SK-N-SH (cell line): ENCODE measurements at regions not wholly inside any gene's neighbourhood (a gene's known extent, or its start where the extent isn't known, plus 50 kb on each side); places are given as distances from the start of the nearest gene placed in this dataset.

Source experiments
- CTCF ChIA-PET: fragments of 300-600, 350-600 bp; formaldehyde crosslinking; extraction: SDS; loops from one replicate; lab custom pipeline; 2021; lab: Yijun Ruan, JAX
- POLR2A ChIA-PET: fragments of 350-600 bp; sonication (Branson Sonifier 250); formaldehyde crosslinking; extraction: SDS; loops from one replicate; lab custom pipeline; 2020; ENCODE audit warnings: antibody characterized with exemption, inconsistent platforms; lab: Yijun Ruan, JAX
- DNase-seq: peaks from one replicate; pipeline ENCODE4 v3.0.0; 2012
- H2AFZ ChIP-seq: fragments of 200-600 bp; sonication (generic); 2 replicates; pipeline ENCODE4 v1.8.1; 2016; ENCODE audit warnings: antibody characterized with exemption, mild to moderate bottlenecking, low read depth
- H3F3A ChIP-seq: fragments of 200-600 bp; sonication (generic); replicated peaks from 2 replicates; pipeline ENCODE3; 2016; ENCODE audit warnings: antibody characterized with exemption, mild to moderate bottlenecking; ENCODE audit not compliant: insufficient read depth
- H3K27ac ChIP-seq, 2 experiments: fragments of 200-500 bp in 1 of 2; fragments of 200-600 bp in 1 of 2; sonication (Bioruptor generic) in 1 of 2; sonication (generic), shearing (Covaris generic) in 1 of 2; 2 replicates each; pipeline versions ENCODE4 v1.5.1 to v1.6.1; 2014 to 2016; ENCODE audit warnings: low read depth in 2 of 2, inconsistent platforms in 1 of 2, low read length in 1 of 2, mild to moderate bottlenecking in 1 of 2, mixed read lengths in 1 of 2
- H3K27me3 ChIP-seq: fragments of 200-600 bp; sonication (generic), shearing (Covaris generic); 2 replicates; pipeline ENCODE4 v1.6.1; 2016; ENCODE audit warnings: mixed run types; ENCODE audit not compliant: insufficient read depth
- H3K36me3 ChIP-seq, 2 experiments: fragments of 200-500 bp in 1 of 2; fragments of 200-600 bp in 1 of 2; sonication (Bioruptor generic) in 1 of 2; sonication (generic) in 1 of 2; replicated peaks in 1 of 2; 2 replicates each; pipeline versions ENCODE3 to v1.5.1; 2014 to 2016; ENCODE audit warnings: low read length in 1 of 2, mild to moderate bottlenecking in 1 of 2; ENCODE audit not compliant: insufficient read depth in 2 of 2, control insufficient read depth in 1 of 2
- H3K4me1 ChIP-seq, 2 experiments: fragments of 200-500 bp in 1 of 2; fragments of 200-600 bp in 1 of 2; sonication (Bioruptor generic) in 1 of 2; sonication (generic), shearing (Covaris generic) in 1 of 2; 2 replicates each; pipeline versions ENCODE4 v1.5.1 to v1.6.1; 2014 to 2016; ENCODE audit warnings: low read depth in 1 of 2, low read length in 1 of 2, mixed run types in 1 of 2; ENCODE audit not compliant: insufficient read depth in 2 of 2, control insufficient read depth in 1 of 2
- H3K4me2 ChIP-seq: fragments of 200-600 bp; sonication (generic), shearing (Covaris generic); 2 replicates; pipeline ENCODE4 v1.6.1; 2017; ENCODE audit warnings: mixed run types
- H3K4me3 ChIP-seq, 2 experiments: fragments of 200-500 bp in 1 of 2; fragments of 200-600 bp in 1 of 2; sonication (Bioruptor generic) in 1 of 2; sonication (generic), shearing (Covaris generic) in 1 of 2; 2 replicates each; pipeline versions ENCODE4 v1.5.1 to v1.8.1; 2014 to 2016; ENCODE audit warnings: low read depth in 2 of 2, inconsistent platforms in 1 of 2, low read length in 1 of 2, mild to moderate bottlenecking in 1 of 2, mixed read lengths in 1 of 2, moderate library complexity in 1 of 2
- H3K79me2 ChIP-seq: fragments of 200-600 bp; sonication (generic); 2 replicates; pipeline ENCODE4 v1.8.1; 2017; ENCODE audit warnings: mild to moderate bottlenecking; ENCODE audit not compliant: insufficient read depth
- H3K9ac ChIP-seq: fragments of 200-600 bp; sonication (generic); 2 replicates; pipeline ENCODE4 v1.6.1; 2017; ENCODE audit warnings: mixed run types
- H3K9me2 ChIP-seq: fragments of 200-600 bp; sonication (generic); 2 replicates; pipeline ENCODE4 v1.6.1; 2017; ENCODE audit warnings: mixed run types
- H3K9me3 ChIP-seq: fragments of 200-600 bp; sonication (generic); 2 replicates; pipeline ENCODE4 v1.6.1; 2017; ENCODE audit warnings: mixed run types, mild to moderate bottlenecking, moderate library complexity
- H4K20me1 ChIP-seq: fragments of 200-600 bp; sonication (generic); 2 replicates; pipeline ENCODE4 v1.6.1; 2017; ENCODE audit warnings: mild to moderate bottlenecking, mixed run types; ENCODE audit not compliant: insufficient read depth
- CTCF ChIP-seq: fragments of 200-600 bp; sonication (generic); IDR thresholded peaks from 2 replicates; pipeline ENCODE4 v1.6.1; 2017; ENCODE audit warnings: antibody characterized with exemption, mild to moderate bottlenecking, moderate library complexity
- ELF1 ChIP-seq: IDR thresholded peaks from 2 replicates; pipeline ENCODE4 v1.4.0; 2012
- FOSL2 ChIP-seq: IDR thresholded peaks from 2 replicates; pipeline ENCODE4 v1.4.0; 2012; ENCODE audit warnings: low read depth, mild to moderate bottlenecking, moderate library complexity, borderline replicate concordance
- FOXM1 ChIP-seq: IDR thresholded peaks from 2 replicates; pipeline ENCODE4 v1.4.0; 2012; ENCODE audit warnings: low read depth, mild to moderate bottlenecking
- GATA2 ChIP-seq: sonication (generic); formaldehyde crosslinking; IDR thresholded peaks from 2 replicates; pipeline ENCODE4 v1.5.0; 2020; ENCODE audit warnings: mild to moderate bottlenecking, missing genetic modification reagents
- JUND ChIP-seq: IDR thresholded peaks from 2 replicates; pipeline ENCODE4 v1.4.0; 2012
- MXI1 ChIP-seq: IDR thresholded peaks from 2 replicates; pipeline ENCODE4 v1.6.1; 2012; ENCODE audit warnings: mild to moderate bottlenecking, low read depth, low read length, improper control_type of control experiment
- NFIC ChIP-seq: IDR thresholded peaks from 2 replicates; pipeline ENCODE4 v1.4.0; 2012; ENCODE audit warnings: borderline replicate concordance
- RCOR1 ChIP-seq: fragments of 150-350 bp; IDR thresholded peaks from 2 replicates; pipeline ENCODE4 v1.6.1; 2017; ENCODE audit warnings: antibody characterized with exemption, low read length
- REST ChIP-seq: IDR thresholded peaks from 2 replicates; pipeline ENCODE4 v1.6.1; 2012; ENCODE audit warnings: mild to moderate bottlenecking, low read depth, low read length, moderate library complexity
- RFX5 ChIP-seq: IDR thresholded peaks from 2 replicates; pipeline ENCODE4 v1.6.1; 2012; ENCODE audit warnings: mild to moderate bottlenecking, improper control_type of control experiment, low read length
- ZBTB33 ChIP-seq: IDR thresholded peaks from 2 replicates; pipeline ENCODE4 v1.4.0; 2012; ENCODE audit warnings: low read depth, borderline replicate concordance
- WGBS: methylation state at CpG from one replicate; pipeline ENCODE4 v1.1.6; 2017; ENCODE audit warnings: low lambda C conversion rate; 5-methylcytosine and 5-hydroxymethylcytosine counted together
- TF ChIP-seq, protein P1 (sequence below): fragments of 150-350 bp; IDR thresholded peaks from 2 replicates; pipeline ENCODE4 v1.6.1; 2016; ENCODE audit warnings: mild to moderate bottlenecking, low read depth, low read length

DNA sequence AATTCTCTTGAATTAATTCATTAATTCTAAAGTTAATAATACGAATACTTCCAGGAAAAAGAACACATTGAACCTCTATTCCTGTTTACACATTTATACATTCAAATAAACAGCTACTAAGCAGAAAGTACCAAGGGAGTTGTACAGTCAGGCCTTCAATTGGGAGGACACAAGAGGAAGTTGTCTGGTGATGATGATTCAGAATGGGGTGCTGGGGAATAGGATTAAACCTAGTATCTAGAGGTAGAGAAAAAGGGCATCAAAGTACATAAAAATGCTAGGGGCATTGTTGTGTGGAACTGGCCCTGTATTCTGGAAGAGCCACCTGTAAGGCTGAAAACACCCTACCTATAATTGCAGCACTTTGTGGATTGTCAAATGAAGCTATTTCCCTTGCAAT, 71.7 kb upstream of the MROH9 start:
- Histone ChIP-seq H2AFZ (no peak overlapping the region), H3K9ac (no peak overlapping the region), H3K79me2 (peaks cover 16% of the 10 kb centered on the region), H3K9me3 (no peaks in the 10 kb centered on the region), H3K4me2 (peak overlapping the region; percentile 26), H3K27me3 (no peaks in the 10 kb centered on the region), H4K20me1 (no peaks in the 10 kb centered on the region), H3K36me3 (peaks cover 0 to 5% of the 10 kb centered on the region in 2 experiments), H3K4me3 (no peak overlapping the region), H3F3A (peaks cover 38% of the 10 kb centered on the region), H3K27ac (peak overlapping the region in 1 of 2 experiments; percentile 72; a peak in 2 of 4 replicates), H3K9me2 (no peaks in the 10 kb centered on the region), H3K4me1 (peaks cover 2 to 10% of the 10 kb centered on the region in 2 experiments; a peak in 3 of 4 replicates)
- POLR2A ChIA-PET = no interaction called here
- CTCF ChIA-PET = interaction anchor here (1.1 kb wide), 1 partner anchor 65 kb away, joined by 3 read pairs; no protein-coding TSS in a partner anchor
- WGBS = 34% methylated on average over 1 of the region's 1 CpG
- no peak for DNase-seq
- TF ChIP-seq RFX5 = no peak
- TF ChIP-seq NFIC = no peak
- no peak for TF ChIP-seq CTCF
- TF ChIP-seq MXI1 = no peak
- TF ChIP-seq ZBTB33 = no peak
- no peak for TF ChIP-seq JUND
- TF ChIP-seq ELF1 = no peak
- no peak for TF ChIP-seq GATA2 (CRISPR knock-in tag)
- no peak for TF ChIP-seq REST
- no peak for TF ChIP-seq FOXM1
- TF ChIP-seq FOSL2 = no peak
- TF ChIP-seq RCOR1 = no peak
- TF ChIP-seq, protein P1, sequence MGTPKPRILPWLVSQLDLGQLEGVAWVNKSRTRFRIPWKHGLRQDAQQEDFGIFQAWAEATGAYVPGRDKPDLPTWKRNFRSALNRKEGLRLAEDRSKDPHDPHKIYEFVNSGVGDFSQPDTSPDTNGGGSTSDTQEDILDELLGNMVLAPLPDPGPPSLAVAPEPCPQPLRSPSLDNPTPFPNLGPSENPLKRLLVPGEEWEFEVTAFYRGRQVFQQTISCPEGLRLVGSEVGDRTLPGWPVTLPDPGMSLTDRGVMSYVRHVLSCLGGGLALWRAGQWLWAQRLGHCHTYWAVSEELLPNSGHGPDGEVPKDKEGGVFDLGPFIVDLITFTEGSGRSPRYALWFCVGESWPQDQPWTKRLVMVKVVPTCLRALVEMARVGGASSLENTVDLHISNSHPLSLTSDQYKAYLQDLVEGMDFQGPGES = no peak
